A549 (cell line): ENCODE measurements at regions not wholly inside any gene's neighbourhood (a gene's known extent, or its start where the extent isn't known, plus 50 kb on each side); places are given as distances from the start of the nearest gene placed in this dataset.

Experiments used
- ATAC-seq, 2 experiments: fragments of 200-7000 bp in 1 of 2; fragments of >200 bp in 1 of 2; cut with Nextera tagmentation in 1 of 2; cut with Tn5 transposase in 1 of 2; 3 replicates each; pipeline versions ENCODE4 v1.8.0 to v1.9.1; 2018 to 2020; ENCODE audit warnings: mild to moderate bottlenecking in 1 of 2, moderate library complexity in 1 of 2
- CTCF ChIA-PET: fragments of 300-600 bp; sonication (Branson Sonifier 250); formaldehyde crosslinking; extraction: SDS; loops from one replicate; lab custom pipeline; 2021; ENCODE audit warnings: antibody characterized with exemption, inconsistent platforms; lab: Yijun Ruan, JAX
- POLR2A ChIA-PET: fragments of 350-600 bp; formaldehyde crosslinking; extraction: SDS; loops from one replicate; lab custom pipeline; 2021; ENCODE audit warnings: antibody characterized with exemption, inconsistent platforms; lab: Yijun Ruan, JAX
- DNase-seq, 2 experiments: peaks; one replicate each; pipeline versions ENCODE4 v3.0.0 to v3.0.0-alpha.2; 2011 to 2016; ENCODE audit warnings: low read depth in 1 of 2, low spot score in 1 of 2
- FAIRE-seq: peaks from 2 replicates; lab custom pipeline; 2011; peaks lifted over from hg19 to GRCh38; lab: Jason Lieb, UNC
- H3K27ac ChIP-seq, 2 experiments: fragments of >200 bp; sonication (Bioruptor Twin); formaldehyde crosslinking; 3 replicates each; pipeline ENCODE4 v1.5.1; 2016 to 2017
- H3K4me1 ChIP-seq: fragments of >200 bp; sonication (Bioruptor Twin); formaldehyde crosslinking; 3 replicates; pipeline ENCODE4 v1.6.1; 2016
- H3K4me2 ChIP-seq: fragments of >200 bp; sonication (Bioruptor Twin); formaldehyde crosslinking; 3 replicates; pipeline ENCODE4 v1.6.1; 2016
- H3K4me3 ChIP-seq: fragments of >200 bp; sonication (Bioruptor Twin); formaldehyde crosslinking; 3 replicates; pipeline ENCODE4 v1.5.1; 2016
- H3K9me3 ChIP-seq: fragments of >200 bp; sonication (Bioruptor Twin); formaldehyde crosslinking; 3 replicates; pipeline ENCODE4 v1.6.1; 2016
- ATOH8 ChIP-seq: fragments of 250-450 bp; sonication (Bioruptor Pico); IDR thresholded peaks from 2 replicates; pipeline ENCODE4 v1.5.0; 2020; ENCODE audit warnings: low read depth, mild to moderate bottlenecking, moderate library complexity
- BHLHE40 ChIP-seq: IDR thresholded peaks from 2 replicates; pipeline ENCODE4 v1.6.1; 2012; ENCODE audit warnings: low read depth, low read length, inconsistent platforms
- EHMT2 ChIP-seq: fragments of 200-600 bp; sonication (generic); IDR thresholded peaks from 2 replicates; pipeline ENCODE4 v1.6.1; 2016; ENCODE audit warnings: antibody characterized with exemption, low read depth, mild to moderate bottlenecking, moderate library complexity
- EP300 ChIP-seq, 2 experiments: fragments of >200 bp; sonication (Bioruptor Twin); formaldehyde crosslinking; IDR thresholded peaks; 2 replicates in 1 of 2; 3 replicates in 1 of 2; pipeline ENCODE4 v1.6.1; 2016 to 2017
- HOXB13 ChIP-seq: fragments of 250-450 bp; sonication (Bioruptor Pico); IDR thresholded peaks from 2 replicates; pipeline ENCODE4 v1.5.0; 2020; ENCODE audit warnings: low read depth, mild to moderate bottlenecking, moderate library complexity
- JUNB ChIP-seq: fragments of >200 bp; sonication (Bioruptor Twin); formaldehyde crosslinking; IDR thresholded peaks from 2 replicates; pipeline ENCODE4 v1.6.1; 2016
- KDM5A ChIP-seq: fragments of 200-600 bp; sonication (generic); IDR thresholded peaks from 2 replicates; pipeline ENCODE4 v1.6.1; 2016; ENCODE audit warnings: antibody characterized with exemption, mild to moderate bottlenecking
- NR3C1 ChIP-seq: fragments of >200 bp; sonication (Bioruptor Twin); formaldehyde crosslinking; IDR thresholded peaks from 3 replicates; pipeline ENCODE4 v1.6.1; 2017
- RCOR1 ChIP-seq: fragments of 150-350 bp; IDR thresholded peaks from 2 replicates; pipeline ENCODE4 v1.6.1; 2014; ENCODE audit warnings: antibody characterized with exemption, low read length, low read depth
- SREBF2 ChIP-seq: fragments of 450-650 bp; IDR thresholded peaks from 2 replicates; pipeline ENCODE4 v1.6.1; 2014; ENCODE audit warnings: mild to moderate bottlenecking, moderate library complexity
- WGBS: methylation state at CpG from one replicate; pipeline ENCODE4 v1.1.6; 2017; ENCODE audit errors: missing lambda C conversion rate; 5-methylcytosine and 5-hydroxymethylcytosine counted together
- TF ChIP-seq, protein P1 (sequence below): fragments of >200 bp; sonication (Bioruptor Twin); formaldehyde crosslinking; IDR thresholded peaks from 2 replicates; pipeline ENCODE4 v1.6.1; 2016
- TF ChIP-seq, protein P2 (sequence below): fragments of >200 bp; sonication (Bioruptor Twin); formaldehyde crosslinking; IDR thresholded peaks from 3 replicates; pipeline ENCODE4 v1.5.1; 2016
- TF ChIP-seq, protein P3 (sequence below): fragments of 250-450 bp; sonication (Bioruptor Pico); IDR thresholded peaks from 2 replicates; pipeline ENCODE4 v1.5.0; 2021; ENCODE audit warnings: mild to moderate bottlenecking, moderate library complexity, borderline replicate concordance

DNA sequence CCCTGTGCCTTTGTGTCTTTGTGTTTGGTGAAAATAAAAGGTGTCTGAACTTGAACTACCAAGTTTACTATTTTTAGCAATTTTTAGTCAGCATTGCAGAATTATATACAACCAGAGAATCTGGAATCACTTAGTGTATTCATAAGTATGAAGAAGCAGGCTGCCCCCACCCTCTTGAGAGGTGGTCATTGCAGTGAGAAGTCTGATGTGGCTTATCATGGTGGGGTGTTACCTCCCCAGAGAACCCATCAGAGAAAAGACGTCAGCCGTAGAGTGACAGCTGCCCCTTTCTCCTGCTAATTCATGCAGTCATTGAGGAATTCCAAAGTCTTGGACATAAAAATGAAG is 66.0 kb downstream of the BOLA3 start:
- H3K4me3 ChIP-seq, result no peak overlapping the region
- TF ChIP-seq HOXB13 (CRISPR knock-in tag), result no peak
- no peak for TF ChIP-seq RCOR1
- TF ChIP-seq JUNB, result no peak
- no peak for TF ChIP-seq ATOH8 (CRISPR knock-in tag)
- TF ChIP-seq EHMT2, result no peak
- TF ChIP-seq, protein P1, sequence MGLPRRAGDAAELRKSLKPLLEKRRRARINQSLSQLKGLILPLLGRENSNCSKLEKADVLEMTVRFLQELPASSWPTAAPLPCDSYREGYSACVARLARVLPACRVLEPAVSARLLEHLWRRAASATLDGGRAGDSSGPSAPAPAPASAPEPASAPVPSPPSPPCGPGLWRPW, result no peak
- TF ChIP-seq, protein P2, sequence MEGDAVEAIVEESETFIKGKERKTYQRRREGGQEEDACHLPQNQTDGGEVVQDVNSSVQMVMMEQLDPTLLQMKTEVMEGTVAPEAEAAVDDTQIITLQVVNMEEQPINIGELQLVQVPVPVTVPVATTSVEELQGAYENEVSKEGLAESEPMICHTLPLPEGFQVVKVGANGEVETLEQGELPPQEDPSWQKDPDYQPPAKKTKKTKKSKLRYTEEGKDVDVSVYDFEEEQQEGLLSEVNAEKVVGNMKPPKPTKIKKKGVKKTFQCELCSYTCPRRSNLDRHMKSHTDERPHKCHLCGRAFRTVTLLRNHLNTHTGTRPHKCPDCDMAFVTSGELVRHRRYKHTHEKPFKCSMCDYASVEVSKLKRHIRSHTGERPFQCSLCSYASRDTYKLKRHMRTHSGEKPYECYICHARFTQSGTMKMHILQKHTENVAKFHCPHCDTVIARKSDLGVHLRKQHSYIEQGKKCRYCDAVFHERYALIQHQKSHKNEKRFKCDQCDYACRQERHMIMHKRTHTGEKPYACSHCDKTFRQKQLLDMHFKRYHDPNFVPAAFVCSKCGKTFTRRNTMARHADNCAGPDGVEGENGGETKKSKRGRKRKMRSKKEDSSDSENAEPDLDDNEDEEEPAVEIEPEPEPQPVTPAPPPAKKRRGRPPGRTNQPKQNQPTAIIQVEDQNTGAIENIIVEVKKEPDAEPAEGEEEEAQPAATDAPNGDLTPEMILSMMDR, result no peak
- no peaks in the 10 kb centered on the region for H3K4me1 ChIP-seq
- ChIA-PET CTCF (interaction anchor here (1.1 to 1.5 kb wide), 2 partner anchors 9 to 39 kb away, joined by 4 read pairs; no protein-coding TSS in a partner anchor), POLR2A (no interaction called here)
- H3K27ac ChIP-seq, result no peak overlapping the region
- no peak for FAIRE-seq
- no peaks in the 10 kb centered on the region for H3K9me3 ChIP-seq
- no peak for DNase-seq
- no peak overlapping the region for H3K4me2 ChIP-seq
- 92% methylated on average over 2 of the region's 2 CpGs for WGBS
- no peak for ATAC-seq

GRCh38 chr2:74083750-74084149 is 64.0 kb downstream of the BOLA3 start:
- Histone ChIP-seq H3K9me3 (no peaks in the 10 kb centered on the region), H3K27ac (no peak overlapping the region), H3K4me2 (no peak overlapping the region), H3K4me1 (no peaks in the 10 kb centered on the region), H3K4me3 (no peak overlapping the region)
- FAIRE-seq, result no peak
- POLR2A ChIA-PET, result no interaction called here
- WGBS, result 96% methylated on average over 11 of the region's 11 CpGs
- no peak for DNase-seq
- ATAC-seq, result no peak
- CTCF ChIA-PET, result interaction anchor here (0.6 kb wide), 1 partner anchor 154 kb away, joined by 3 read pairs; no protein-coding TSS in a partner anchor
- TF ChIP-seq SREBF2 (no peak), NR3C1 (no peak), KDM5A (no peak), BHLHE40 (no peak), EP300 (IDR thresholded peaks at IDR 0.05) (no peak), EHMT2 (no peak)
- TF ChIP-seq, protein P3, sequence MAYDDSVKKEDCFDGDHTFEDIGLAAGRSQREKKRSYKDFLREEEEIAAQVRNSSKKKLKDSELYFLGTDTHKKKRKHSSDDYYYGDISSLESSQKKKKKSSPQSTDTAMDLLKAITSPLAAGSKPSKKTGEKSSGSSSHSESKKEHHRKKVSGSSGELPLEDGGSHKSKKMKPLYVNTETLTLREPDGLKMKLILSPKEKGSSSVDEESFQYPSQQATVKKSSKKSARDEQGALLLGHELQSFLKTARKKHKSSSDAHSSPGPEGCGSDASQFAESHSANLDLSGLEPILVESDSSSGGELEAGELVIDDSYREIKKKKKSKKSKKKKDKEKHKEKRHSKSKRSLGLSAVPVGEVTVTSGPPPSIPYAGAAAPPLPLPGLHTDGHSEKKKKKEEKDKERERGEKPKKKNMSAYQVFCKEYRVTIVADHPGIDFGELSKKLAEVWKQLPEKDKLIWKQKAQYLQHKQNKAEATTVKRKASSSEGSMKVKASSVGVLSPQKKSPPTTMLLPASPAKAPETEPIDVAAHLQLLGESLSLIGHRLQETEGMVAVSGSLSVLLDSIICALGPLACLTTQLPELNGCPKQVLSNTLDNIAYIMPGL (CRISPR knock-in tag), result no peak
